GM21529 (cell line): ENCODE measurements at regions not wholly inside any gene's neighbourhood (a gene's known extent, or its start where the extent isn't known, plus 50 kb on each side); places are given as distances from the start of the nearest gene placed in this dataset.
"Not testable (repeated sequence)": the region's sequence is repeated elsewhere in the genome, so short reads cannot be mapped to it uniquely, and the experiment has no call there.

Source experiments
- ATAC-seq: cut with Tn5 transposase; IDR thresholded peaks from one replicate; pipeline ENCODE4 v1.9.1; 2021; ENCODE audit not compliant: unreplicated experiment

GRCh38 chr4:85153221-85153620 is 186.7 kb upstream of the WDFY3 start:
- ATAC-seq: no peak

- ATAC-seq: no peak
Observed at GRCh38 chr4:85154591-85154990, 188.1 kb upstream of the WDFY3 start.

- ATAC-seq: no peak
Observed at GRCh38 chr4:85165808-85166207, 199.3 kb upstream of the WDFY3 start.

GRCh38 chr4:85166318-85166717 is 199.8 kb upstream of the WDFY3 start:
- ATAC-seq: no peak

- no peak for ATAC-seq
Observed at GRCh38 chr4:85168234-85168834, 201.8 kb upstream of the WDFY3 start.

- ATAC-seq: no peak
Observed at GRCh38 chr4:85170241-85170640, 203.8 kb upstream of the WDFY3 start.

GRCh38 chr4:85175190-85175589 is 208.7 kb upstream of the WDFY3 start:
- ATAC-seq: no peak

- ATAC-seq: no peak
Observed at GRCh38 chr4:85177092-85177491, 210.6 kb upstream of the WDFY3 start.

GRCh38 chr4:85177679-85178078 is 211.2 kb upstream of the WDFY3 start:
- ATAC-seq: no peak

- no peak for ATAC-seq
Observed at GRCh38 chr4:85180533-85180932, 214.0 kb upstream of the WDFY3 start.

GRCh38 chr4:85187106-85187505 is 220.6 kb upstream of the WDFY3 start:
- ATAC-seq: no peak

GRCh38 chr4:85196015-85196414 is 229.5 kb upstream of the WDFY3 start:
- ATAC-seq: not testable (repeated sequence)

- no peak for ATAC-seq
Observed at GRCh38 chr4:85200106-85200505, 233.6 kb upstream of the WDFY3 start.

- ATAC-seq: no peak
Observed at GRCh38 chr4:85209161-85209560, 242.7 kb upstream of the WDFY3 start.

- no peak for ATAC-seq
Observed at GRCh38 chr4:85210353-85210752, 243.9 kb upstream of the WDFY3 start.

GRCh38 chr4:85216571-85216970 is 250.1 kb upstream of the WDFY3 start:
- ATAC-seq: not testable (repeated sequence)

GRCh38 chr4:85218756-85219155 is 252.3 kb upstream of the WDFY3 start:
- ATAC-seq: no peak

- no peak for ATAC-seq
Observed at GRCh38 chr4:85221606-85222005, 253.3 kb upstream of the ARHGAP24 start.

- ATAC-seq: no peak
Observed at GRCh38 chr4:85222561-85222960, 252.4 kb upstream of the ARHGAP24 start.

GRCh38 chr4:85228264-85228663 is 246.7 kb upstream of the ARHGAP24 start:
- ATAC-seq: no peak

GRCh38 chr4:85233516-85233915 is 241.4 kb upstream of the ARHGAP24 start:
- no peak for ATAC-seq

GRCh38 chr4:85243857-85244256 is 231.1 kb upstream of the ARHGAP24 start:
- ATAC-seq: no peak

GRCh38 chr4:85244638-85245037 is 230.3 kb upstream of the ARHGAP24 start:
- no peak for ATAC-seq
